Body of pancreas (tissue), 4 donors: ENCODE measurements at regions not wholly inside any gene's neighbourhood (a gene's known extent, or its start where the extent isn't known, plus 50 kb on each side); places are given as distances from the start of the nearest gene placed in this dataset.
"Not testable (repeated sequence)": the region's sequence is repeated elsewhere in the genome, so short reads cannot be mapped to it uniquely, and the experiment has no call there.

Experiments used
- ATAC-seq: fragments of 150-250 bp; one replicate; pipeline ENCODE4 v1.9.1; 2016
- DNase-seq, 4 donors: peaks; one replicate each; pipeline ENCODE4 v3.0.0-alpha.2; 2019
- H3K27ac ChIP-seq, 4 donors: fragments of 200-600 bp; sonication (generic); 1 replicate in 3 of 4; 2 replicates in 1 of 4; pipeline versions ENCODE4 v1.5.1 to v1.6.1; 2016 to 2019; ENCODE audit warnings: mild to moderate bottlenecking in 1 of 4, mixed read lengths in 1 of 4, moderate library complexity in 1 of 4
- H3K27me3 ChIP-seq, 2 donors: fragments of 200-600 bp; sonication (generic); one replicate each; pipeline ENCODE4 v1.6.0; 2016; ENCODE audit warnings: mild to moderate bottlenecking in 1 of 2
- H3K36me3 ChIP-seq, 2 donors: fragments of 200-600 bp; sonication (generic); replicated peaks in 1 of 2; 2 replicates each; pipeline ENCODE4 v1.5.1; 2016; ENCODE audit warnings: low read depth in 2 of 2; ENCODE audit not compliant: insufficient read depth in 1 of 2
- H3K4me1 ChIP-seq: fragments of 200-600 bp; sonication (generic); one replicate; pipeline ENCODE4 v1.6.0; 2016
- H3K4me3 ChIP-seq, 2 donors: fragments of 200-600 bp; sonication (generic); 1 replicate in 1 of 2; 2 replicates in 1 of 2; pipeline ENCODE4 v1.5.1; 2016 to 2019
- H3K9me3 ChIP-seq, 3 donors: fragments of 200-600 bp; sonication (generic); 1 replicate in 2 of 3; 2 replicates in 1 of 3; pipeline ENCODE4 v1.5.1; 2016
- POLR2A ChIP-seq, 3 donors: fragments of 450-650 bp; IDR thresholded peaks; one replicate each; pipeline ENCODE4 v1.6.1; 2016; ENCODE audit warnings: antibody characterized with exemption in 3 of 3, mild to moderate bottlenecking in 2 of 3
- WGBS, 2 donors: methylation state at CpG; one replicate each; pipeline ENCODE4 v1.1.5; 2017; 5-methylcytosine and 5-hydroxymethylcytosine counted together
- intact Hi-C: fragments of 100-400 bp; cut with DNase I; formaldehyde crosslinking; loops from one replicate; pipeline ENCODE4 v1.15.1; 2023
- TF ChIP-seq, protein P1 (sequence below), 7 experiments: fragments of 450-650 bp in 4 of 7; fragments of 200-600 bp in 3 of 7; sonication (generic) in 3 of 7; IDR thresholded peaks; one replicate each; pipeline ENCODE4 v1.5.1; 2016 to 2019; ENCODE audit warnings: antibody characterized with exemption in 7 of 7

GRCh38 chr10:108319434-108320222 is 1155.1 kb upstream of the SORCS1 start:
- Histone ChIP-seq H3K9me3 (no peaks in the 10 kb centered on the region), H3K4me1 (no peaks in the 10 kb centered on the region), H3K4me3 (no peak overlapping the region), H3K36me3 (no peaks in the 10 kb centered on the region), H3K27me3 (no peaks in the 10 kb centered on the region), H3K27ac (no peak overlapping the region)
- ATAC-seq (no peak), DNase-seq (no peak)
- WGBS, 2 donors, result 69 to 72% methylated on average over 6 of the region's 6 CpGs
- intact Hi-C loops, result no loop called here
- TF ChIP-seq POLR2A (IDR thresholded peaks at IDR 0.05), result no peak
- TF ChIP-seq, protein P1, sequence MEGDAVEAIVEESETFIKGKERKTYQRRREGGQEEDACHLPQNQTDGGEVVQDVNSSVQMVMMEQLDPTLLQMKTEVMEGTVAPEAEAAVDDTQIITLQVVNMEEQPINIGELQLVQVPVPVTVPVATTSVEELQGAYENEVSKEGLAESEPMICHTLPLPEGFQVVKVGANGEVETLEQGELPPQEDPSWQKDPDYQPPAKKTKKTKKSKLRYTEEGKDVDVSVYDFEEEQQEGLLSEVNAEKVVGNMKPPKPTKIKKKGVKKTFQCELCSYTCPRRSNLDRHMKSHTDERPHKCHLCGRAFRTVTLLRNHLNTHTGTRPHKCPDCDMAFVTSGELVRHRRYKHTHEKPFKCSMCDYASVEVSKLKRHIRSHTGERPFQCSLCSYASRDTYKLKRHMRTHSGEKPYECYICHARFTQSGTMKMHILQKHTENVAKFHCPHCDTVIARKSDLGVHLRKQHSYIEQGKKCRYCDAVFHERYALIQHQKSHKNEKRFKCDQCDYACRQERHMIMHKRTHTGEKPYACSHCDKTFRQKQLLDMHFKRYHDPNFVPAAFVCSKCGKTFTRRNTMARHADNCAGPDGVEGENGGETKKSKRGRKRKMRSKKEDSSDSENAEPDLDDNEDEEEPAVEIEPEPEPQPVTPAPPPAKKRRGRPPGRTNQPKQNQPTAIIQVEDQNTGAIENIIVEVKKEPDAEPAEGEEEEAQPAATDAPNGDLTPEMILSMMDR (IDR thresholded peaks at IDR 0.05), result no peak

DNA sequence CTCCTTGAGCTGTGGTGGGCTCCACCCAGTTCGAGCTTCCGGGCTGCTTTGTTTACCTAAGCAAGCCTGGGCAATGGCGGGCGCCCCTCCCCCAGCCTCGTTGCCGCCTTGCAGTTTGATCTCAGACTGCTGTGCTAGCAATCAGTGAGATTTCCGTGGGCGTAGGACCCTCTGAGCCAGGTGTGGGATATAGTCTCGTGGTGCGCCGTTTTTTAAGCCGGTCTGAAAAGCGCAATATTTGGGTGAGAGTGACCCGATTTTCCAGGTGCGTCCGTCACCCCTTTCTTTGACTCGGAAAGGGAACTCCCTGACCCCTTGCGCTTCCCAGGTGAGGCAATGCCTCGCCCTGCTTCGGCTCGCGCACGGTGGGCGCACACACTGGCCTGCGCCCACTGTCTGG is 1151.1 kb upstream of the SORCS1 start:
- H3K9me3 ChIP-seq, intact Hi-C loops, H3K27ac ChIP-seq, H3K36me3 ChIP-seq, H3K27me3 ChIP-seq, DNase-seq, H3K4me3 ChIP-seq, ATAC-seq, H3K4me1 ChIP-seq: not testable (repeated sequence)
- WGBS, 2 donors, result 70 to 86% methylated on average over 12 to 17 of the region's 25 CpGs

DNA sequence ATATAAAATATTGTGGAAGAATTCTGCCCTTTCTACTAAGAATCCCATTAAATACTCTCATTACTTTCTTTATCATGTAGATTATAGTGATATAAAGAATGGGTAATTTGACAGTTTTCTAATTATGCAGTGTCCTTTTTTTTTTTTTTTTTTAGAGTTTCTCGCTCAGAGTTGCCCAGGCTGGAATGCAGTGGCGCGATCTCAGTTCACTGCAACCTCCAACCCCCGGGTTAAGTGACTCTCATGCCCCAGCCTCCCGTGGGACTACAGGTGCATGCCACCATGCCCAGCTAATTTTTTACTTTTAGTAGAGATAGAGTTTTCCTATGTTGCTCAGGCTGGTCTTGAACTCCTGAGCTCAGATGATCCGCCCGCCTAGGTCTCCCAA is 1143.4 kb upstream of the SORCS1 start:
- Histone ChIP-seq H3K27ac (peak overlapping the region in 3 of 4 donors; percentile 52 to 68 (median 59)), H3K36me3 (no peaks in the 10 kb centered on the region), H3K9me3 (no peaks in the 10 kb centered on the region), H3K27me3 (no peaks in the 10 kb centered on the region), H3K4me3 (no peak overlapping the region), H3K4me1 (peaks cover 3% of the 10 kb centered on the region)
- ATAC-seq, result peak; percentile 68
- TF ChIP-seq POLR2A (IDR thresholded peaks at IDR 0.05), result no peak
- TF ChIP-seq, protein P1 (IDR thresholded peaks at IDR 0.05), result no peak
- WGBS, 2 donors, result 46 to 66% methylated on average over 7 of the region's 7 CpGs
- intact Hi-C loops, result no loop called here
- DNase-seq, result peak in 3 of 4 donors; percentile 12 to 33 (median 13)

GRCh38 chr10:108307250-108307924 is 1142.9 kb upstream of the SORCS1 start:
- TF ChIP-seq, protein P1 (IDR thresholded peaks at IDR 0.05), result no peak
- TF ChIP-seq POLR2A (IDR thresholded peaks at IDR 0.05), result no peak
- DNase-seq, result no peak
- H3K36me3 ChIP-seq, result no peaks in the 10 kb centered on the region
- H3K27ac ChIP-seq, result peak overlapping the region in 3 of 4 donors; percentile 53 to 68 (median 59)
- intact Hi-C loops, result no loop called here
- H3K4me3 ChIP-seq, result no peak overlapping the region
- peak; percentile 82 for ATAC-seq
- peaks cover 3% of the 10 kb centered on the region for H3K4me1 ChIP-seq
- H3K9me3 ChIP-seq, result no peaks in the 10 kb centered on the region
- H3K27me3 ChIP-seq, result no peaks in the 10 kb centered on the region

DNA sequence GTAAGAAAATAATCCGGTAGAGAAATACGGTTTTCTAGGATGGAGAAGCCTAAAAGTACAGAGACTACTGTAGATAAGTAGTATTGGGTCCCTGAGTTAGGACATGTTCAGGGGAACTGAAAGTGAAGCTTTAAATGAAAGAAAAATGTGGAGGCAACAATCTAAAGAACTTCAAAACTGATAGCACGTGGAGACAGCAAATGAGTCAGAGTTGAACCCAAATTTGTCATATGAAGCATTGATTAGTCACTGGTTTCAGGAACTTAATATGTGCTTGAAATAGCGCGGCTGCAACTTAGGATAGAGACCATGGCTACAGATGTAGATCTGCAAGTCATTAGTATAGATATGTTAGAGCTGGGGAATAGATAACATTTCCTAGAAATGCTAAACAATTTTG is 1138.6 kb upstream of the SORCS1 start:
- H3K36me3 ChIP-seq, result no peaks in the 10 kb centered on the region
- DNase-seq (no peak), ATAC-seq (no peak)
- intact Hi-C loops, result no loop called here
- peaks cover 3% of the 10 kb centered on the region for H3K4me1 ChIP-seq
- WGBS, 2 donors, result 71 to 74% methylated on average over 5 of the region's 5 CpGs
- no peak overlapping the region for H3K27ac ChIP-seq
- no peak overlapping the region for H3K4me3 ChIP-seq
- H3K9me3 ChIP-seq, result no peaks in the 10 kb centered on the region
- no peaks in the 10 kb centered on the region for H3K27me3 ChIP-seq
- TF ChIP-seq, protein P1 (IDR thresholded peaks at IDR 0.05), result no peak
- no peak for TF ChIP-seq POLR2A (IDR thresholded peaks at IDR 0.05)
